22Rv1 (cell line): ENCODE measurements at regions not wholly inside any gene's neighbourhood (a gene's known extent, or its start where the extent isn't known, plus 50 kb on each side); places are given as distances from the start of the nearest gene placed in this dataset.
"Not testable (repeated sequence)": the region's sequence is repeated elsewhere in the genome, so short reads cannot be mapped to it uniquely, and the experiment has no call there.

Experiments
- H3K27ac ChIP-seq: fragments of 450-650 bp; 2 replicates; pipeline ENCODE4 v1.5.1; 2017
- CTCF ChIP-seq: fragments of 450-650 bp; IDR thresholded peaks from 2 replicates; pipeline ENCODE4 v1.5.1; 2017; ENCODE audit warnings: mild to moderate bottlenecking
- ZFX ChIP-seq: fragments of 450-650 bp; IDR thresholded peaks from 2 replicates; pipeline ENCODE4 v1.6.1; 2017; ENCODE audit warnings: antibody characterized with exemption, borderline replicate concordance

DNA sequence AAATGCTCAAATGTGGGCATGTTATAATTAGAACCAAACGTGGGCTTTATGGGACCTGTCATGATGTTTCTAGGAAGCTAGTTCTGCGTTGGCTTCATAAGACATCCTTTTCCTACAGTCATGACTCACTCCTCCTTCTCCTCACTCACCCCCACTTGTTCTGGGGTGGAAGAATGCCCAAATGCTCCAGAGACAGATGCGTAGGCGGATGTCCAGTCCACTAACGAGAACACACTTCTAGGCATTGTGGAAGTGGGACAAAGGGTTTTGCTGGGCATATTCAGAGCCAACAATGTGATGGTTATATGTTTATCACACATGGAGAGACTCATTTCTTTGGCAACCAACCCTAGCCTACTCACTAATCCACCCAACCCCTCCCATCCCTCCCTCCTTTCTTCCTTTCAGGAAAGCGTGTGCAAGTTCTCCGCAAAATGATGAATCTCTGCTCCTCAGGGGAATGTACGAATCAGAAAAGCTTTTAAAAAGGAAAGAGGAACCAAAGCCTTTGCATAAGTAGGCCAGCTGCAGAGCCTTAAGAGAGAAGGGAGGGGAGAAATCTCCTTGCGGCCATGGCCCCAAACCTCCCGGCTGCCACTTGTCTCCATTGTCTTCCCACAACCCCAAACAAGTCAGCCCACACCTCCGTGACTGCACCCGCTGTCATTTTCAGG lies 123.0 kb upstream of the SPRED1 start:
- H3K27ac ChIP-seq = no peak overlapping the region
- TF ChIP-seq ZFX (no peak), CTCF (no peak)

DNA sequence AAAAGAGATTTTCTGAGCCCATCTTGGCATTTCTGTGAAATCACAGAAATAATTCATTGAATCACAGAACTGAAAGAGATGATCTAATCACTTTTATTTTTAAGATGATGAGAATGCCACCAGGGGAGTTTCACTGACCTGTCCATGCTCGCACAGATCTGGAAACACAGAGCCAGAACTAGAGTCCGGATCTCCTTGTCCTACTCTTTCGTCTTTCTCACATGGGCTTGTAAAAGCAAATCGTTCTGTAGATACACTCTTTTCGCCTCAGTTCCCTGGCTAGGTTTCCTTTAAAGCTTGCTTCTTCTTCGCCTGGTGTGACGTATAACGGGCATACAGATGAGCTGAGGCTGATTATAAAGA lies 122.5 kb upstream of the SPRED1 start:
- TF ChIP-seq ZFX (no peak), CTCF (no peak)
- H3K27ac ChIP-seq = no peak overlapping the region

DNA sequence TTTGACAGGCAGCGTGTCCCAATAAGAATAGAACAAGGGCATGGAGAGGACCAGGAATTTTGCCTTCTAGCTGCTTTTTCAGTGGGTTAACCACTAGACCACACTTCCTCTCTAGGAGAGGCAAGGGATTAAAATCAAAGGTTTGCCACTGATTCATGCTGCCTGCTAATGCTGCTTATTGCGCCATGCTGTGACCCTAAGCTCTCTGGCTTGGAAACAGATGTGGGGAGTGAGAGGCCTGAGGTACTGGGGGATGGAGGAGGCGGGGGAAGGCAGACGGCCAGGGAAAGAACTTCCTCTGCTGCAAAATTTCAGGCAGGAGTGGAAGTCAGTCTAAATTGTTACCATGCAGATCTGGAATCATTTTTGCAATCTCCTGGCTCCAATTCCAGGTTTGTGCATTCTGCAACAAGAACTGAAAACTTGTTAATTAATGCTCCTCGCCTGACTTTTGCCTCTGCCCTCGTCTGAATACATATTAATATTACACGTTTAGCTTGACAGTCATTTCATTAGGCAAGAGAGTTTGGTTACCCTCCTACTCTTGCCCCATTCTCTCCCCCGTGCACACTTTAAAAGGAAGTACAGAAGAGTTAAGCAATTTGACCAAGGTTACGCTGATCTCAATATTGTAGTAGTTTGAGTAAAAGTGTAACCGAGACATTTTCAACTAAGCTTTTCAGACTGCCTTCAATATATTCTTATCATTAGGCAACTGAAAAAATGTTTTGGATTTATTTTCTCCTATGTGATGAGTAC lies 121.7 kb upstream of the SPRED1 start:
- H3K27ac ChIP-seq = no peak overlapping the region
- TF ChIP-seq ZFX = no peak
- no peak for TF ChIP-seq CTCF

GRCh38 chr15:38134252-38134651 lies 118.4 kb upstream of the SPRED1 start:
- H3K27ac ChIP-seq = no peak overlapping the region
- no peak for TF ChIP-seq ZFX
- TF ChIP-seq CTCF = no peak

DNA sequence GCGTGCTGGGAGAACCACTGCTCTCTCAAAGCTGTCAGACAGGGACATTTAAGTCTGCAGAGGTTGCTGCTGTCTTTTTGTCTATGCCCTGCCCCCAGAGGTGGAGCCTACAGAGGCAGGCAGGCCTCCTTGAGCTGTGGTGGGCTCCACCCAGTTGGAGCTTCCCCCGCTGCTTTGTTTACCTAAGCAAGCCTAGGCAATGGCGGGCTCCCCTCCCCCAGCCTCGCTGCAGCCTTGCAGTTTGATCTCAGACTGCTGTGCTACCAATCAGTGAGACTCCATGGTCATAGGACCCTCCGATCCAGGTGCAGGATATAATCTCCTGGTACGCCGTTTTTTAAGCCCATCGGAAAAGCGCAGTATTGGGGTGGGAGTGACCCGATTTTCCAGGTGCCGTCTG lies 110.4 kb upstream of the SPRED1 start:
- H3K27ac ChIP-seq = not testable (repeated sequence)

- no peak overlapping the region for H3K27ac ChIP-seq
- TF ChIP-seq CTCF (no peak), ZFX (no peak)
Observed at GRCh38 chr15:38144921-38145320, 107.7 kb upstream of the SPRED1 start.

DNA sequence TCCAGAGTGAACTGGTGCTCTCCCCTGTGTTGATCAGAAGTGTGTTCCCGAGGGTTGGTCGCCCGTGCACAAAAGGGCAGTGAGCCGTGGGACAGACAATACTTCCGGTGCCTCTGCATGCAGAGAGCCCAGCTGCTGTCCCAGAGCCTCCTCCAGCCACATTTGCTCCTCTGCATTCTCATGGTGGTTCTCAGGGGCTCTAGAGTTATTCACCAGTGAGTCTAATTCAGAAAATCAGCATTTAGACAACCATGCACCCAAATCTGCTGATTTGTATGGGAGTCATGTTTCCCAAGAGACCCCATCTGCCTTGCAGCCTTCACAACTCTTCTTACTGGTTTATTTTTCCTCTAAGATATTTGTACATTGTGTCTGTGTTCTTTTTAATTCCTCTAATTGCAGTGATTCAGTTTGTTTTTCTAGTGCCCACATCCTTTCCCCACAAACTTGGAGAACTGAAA lies 107.0 kb upstream of the SPRED1 start:
- no peak overlapping the region for H3K27ac ChIP-seq
- TF ChIP-seq ZFX = no peak
- no peak for TF ChIP-seq CTCF
